ENCODE measurements at regions not wholly inside any gene's neighbourhood (a gene's known extent, or its start where the extent isn't known, plus 50 kb on each side); places are given as distances from the start of the nearest gene placed in this dataset.

DNA sequence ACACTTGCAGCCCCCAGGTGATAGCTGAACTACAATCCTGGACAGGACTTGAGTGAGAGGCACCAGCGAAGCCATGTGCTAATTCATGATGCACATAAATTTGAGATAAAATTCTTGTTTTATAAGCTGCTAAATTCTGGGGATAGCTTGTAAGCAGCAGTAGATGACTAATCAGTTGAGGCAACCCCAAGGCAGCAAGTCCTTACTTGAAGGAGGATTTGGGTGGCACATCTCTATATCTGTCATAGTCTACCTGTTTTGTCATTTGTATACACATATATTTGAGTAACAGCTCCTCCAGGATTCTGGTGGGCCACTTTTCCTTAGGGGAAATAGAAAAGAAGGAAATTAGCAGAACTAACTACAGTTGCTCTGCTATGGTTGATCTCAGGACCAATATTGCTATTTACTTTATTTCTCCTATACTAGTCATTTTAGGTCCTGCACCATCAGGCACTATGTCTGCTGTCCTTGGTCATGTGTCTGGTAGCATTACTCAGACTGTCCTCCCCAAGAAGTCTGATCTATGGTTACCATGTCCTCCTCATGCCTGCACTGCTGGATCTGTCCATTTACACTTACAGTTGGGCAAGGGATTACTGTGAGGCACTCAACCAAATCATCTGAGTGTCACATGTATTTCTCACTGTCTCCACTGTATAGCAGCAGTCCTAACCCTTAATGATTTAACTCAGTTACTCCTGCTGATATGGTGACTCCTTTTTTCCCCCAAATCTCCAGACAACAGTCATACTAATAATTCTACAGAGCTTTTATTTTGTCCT, 436.0 kb upstream of the CWC22 start:
- TF ChIP-seq, protein P1, sequence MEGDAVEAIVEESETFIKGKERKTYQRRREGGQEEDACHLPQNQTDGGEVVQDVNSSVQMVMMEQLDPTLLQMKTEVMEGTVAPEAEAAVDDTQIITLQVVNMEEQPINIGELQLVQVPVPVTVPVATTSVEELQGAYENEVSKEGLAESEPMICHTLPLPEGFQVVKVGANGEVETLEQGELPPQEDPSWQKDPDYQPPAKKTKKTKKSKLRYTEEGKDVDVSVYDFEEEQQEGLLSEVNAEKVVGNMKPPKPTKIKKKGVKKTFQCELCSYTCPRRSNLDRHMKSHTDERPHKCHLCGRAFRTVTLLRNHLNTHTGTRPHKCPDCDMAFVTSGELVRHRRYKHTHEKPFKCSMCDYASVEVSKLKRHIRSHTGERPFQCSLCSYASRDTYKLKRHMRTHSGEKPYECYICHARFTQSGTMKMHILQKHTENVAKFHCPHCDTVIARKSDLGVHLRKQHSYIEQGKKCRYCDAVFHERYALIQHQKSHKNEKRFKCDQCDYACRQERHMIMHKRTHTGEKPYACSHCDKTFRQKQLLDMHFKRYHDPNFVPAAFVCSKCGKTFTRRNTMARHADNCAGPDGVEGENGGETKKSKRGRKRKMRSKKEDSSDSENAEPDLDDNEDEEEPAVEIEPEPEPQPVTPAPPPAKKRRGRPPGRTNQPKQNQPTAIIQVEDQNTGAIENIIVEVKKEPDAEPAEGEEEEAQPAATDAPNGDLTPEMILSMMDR (IDR thresholded peaks at IDR 0.05; ENCODE audit: insufficient read depth, low read depth, low read length) = no peak
- no peak overlapping the region for H3K4me3 ChIP-seq (ENCODE audit: low read depth, low read length)

GRCh38 chr2:180419212-180419611, 412.1 kb upstream of the CWC22 start:
- H3K4me3 ChIP-seq (ENCODE audit: low read depth, low read length) = no peak overlapping the region
- TF ChIP-seq, protein P1 (IDR thresholded peaks at IDR 0.05; ENCODE audit: insufficient read depth, low read depth, low read length) = no peak
- DNase-seq (ENCODE audit: low read depth) = no peak

More for the DNA sequence above, 436.0 kb upstream of the CWC22 start:
- DNase-seq (ENCODE audit: low read depth) = no peak

DNA sequence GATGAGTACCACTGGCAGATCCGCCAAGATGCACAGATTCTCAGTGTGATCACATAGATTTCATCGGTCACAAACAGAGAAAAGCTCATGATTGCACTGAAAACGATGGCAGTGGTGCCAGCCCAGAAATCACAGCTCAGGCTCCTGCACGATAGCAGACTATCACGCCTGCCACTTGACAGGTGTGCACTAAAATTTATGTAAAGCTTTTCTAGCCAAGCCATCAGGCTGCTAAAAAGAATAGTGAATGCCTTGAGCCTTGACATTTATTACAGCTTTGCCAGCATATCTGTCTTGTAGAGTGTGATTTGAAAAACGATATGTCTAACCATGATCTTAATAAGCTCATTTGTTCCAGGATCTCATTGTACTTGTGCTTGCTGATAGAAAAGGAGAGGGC, 409.5 kb upstream of the CWC22 start:
- no peak for DNase-seq (ENCODE audit: low read depth)
- TF ChIP-seq, protein P1 (IDR thresholded peaks at IDR 0.05; ENCODE audit: insufficient read depth, low read depth, low read length) = no peak
- H3K4me3 ChIP-seq (ENCODE audit: low read depth, low read length) = no peak overlapping the region

- H3K4me3 ChIP-seq (ENCODE audit: low read depth, low read length) = no peak overlapping the region
- no peak for DNase-seq (ENCODE audit: low read depth)
- TF ChIP-seq, protein P1 (IDR thresholded peaks at IDR 0.05; ENCODE audit: insufficient read depth, low read depth, low read length) = no peak
These were observed 406.2 kb upstream of the CWC22 start for GRCh38 chr2:180413336-180413735.

DNA sequence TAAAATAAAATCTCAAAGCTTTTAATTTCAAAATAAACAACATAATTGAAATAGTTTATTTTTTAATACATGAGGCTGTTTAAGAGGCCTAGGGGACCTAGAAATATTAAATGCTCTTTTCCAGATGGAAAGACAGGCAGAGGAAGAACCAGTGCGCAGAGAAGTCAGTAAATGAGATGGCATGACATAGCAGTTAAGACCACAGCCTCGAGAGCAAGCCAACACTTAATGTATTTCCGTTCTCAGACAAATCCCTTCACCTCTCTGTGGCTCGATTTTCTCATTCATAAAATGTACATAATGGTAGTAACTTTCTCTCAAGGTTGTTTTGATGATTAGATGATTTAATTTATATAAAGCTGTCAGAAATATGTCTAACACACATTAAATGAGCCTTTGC, 405.1 kb upstream of the CWC22 start:
- no peak overlapping the region for H3K4me3 ChIP-seq (ENCODE audit: low read depth, low read length)
- TF ChIP-seq, protein P1 (IDR thresholded peaks at IDR 0.05; ENCODE audit: insufficient read depth, low read depth, low read length) = no peak
- DNase-seq (ENCODE audit: low read depth) = peak; percentile 15

DNA sequence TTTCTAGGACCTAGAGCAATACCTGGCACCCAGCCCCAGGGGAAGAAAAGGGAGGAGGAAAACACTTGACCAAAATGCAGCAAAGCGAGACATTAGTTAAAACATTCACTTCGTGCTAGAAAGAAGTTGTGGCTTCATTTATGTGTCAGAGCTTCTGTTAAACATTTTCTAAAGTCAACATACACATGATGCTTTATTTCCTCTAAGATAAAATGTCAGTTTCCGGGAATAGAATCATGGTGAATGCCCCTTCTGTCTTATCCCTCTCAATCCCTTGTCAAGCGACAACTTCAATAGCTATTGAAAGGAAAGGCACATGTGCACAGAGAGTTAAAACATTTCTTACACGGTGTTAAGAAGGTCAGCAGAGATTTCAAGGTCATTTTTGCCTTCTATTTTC, 404.6 kb upstream of the CWC22 start:
- no peak overlapping the region for H3K4me3 ChIP-seq (ENCODE audit: low read depth, low read length)
- TF ChIP-seq, protein P1 (IDR thresholded peaks at IDR 0.05; ENCODE audit: insufficient read depth, low read depth, low read length) = no peak
- DNase-seq (ENCODE audit: low read depth) = no peak

DNA sequence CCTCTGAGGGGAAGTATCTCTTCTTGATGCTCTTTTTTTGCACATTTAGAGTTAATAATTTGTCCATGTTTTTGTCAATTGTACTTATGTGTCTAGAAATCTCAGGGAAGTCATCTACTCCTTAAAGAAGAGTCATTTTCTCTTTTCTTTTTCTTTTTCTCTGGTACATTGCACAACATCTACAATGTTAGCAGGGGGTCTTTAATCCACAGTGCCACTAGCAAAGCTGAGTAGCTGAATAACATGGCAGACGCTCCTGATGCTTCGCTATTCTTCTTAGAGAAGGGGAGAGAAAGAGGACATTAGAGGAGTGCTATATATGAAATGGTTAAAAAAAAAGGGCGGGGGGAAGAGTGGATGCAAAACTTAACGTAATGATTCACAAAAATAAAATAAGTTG, 399.6 kb upstream of the CWC22 start:
- no peak overlapping the region for H3K4me3 ChIP-seq (ENCODE audit: low read depth, low read length)
- TF ChIP-seq, protein P1 (IDR thresholded peaks at IDR 0.05; ENCODE audit: insufficient read depth, low read depth, low read length) = no peak
- DNase-seq (ENCODE audit: low read depth) = no peak
